HEK293T (cell line): ENCODE measurements at regions not wholly inside any gene's neighbourhood (a gene's known extent, or its start where the extent isn't known, plus 50 kb on each side); places are given as distances from the start of the nearest gene placed in this dataset.

Experiments used
- BHLHE40 ChIP-seq: fragments of 450-650 bp; IDR thresholded peaks from 2 replicates; pipeline ENCODE4 v1.6.1; 2016; ENCODE audit warnings: mild to moderate bottlenecking, moderate library complexity, borderline replicate concordance
- ELF4 ChIP-seq: fragments of 450-650 bp; IDR thresholded peaks from 2 replicates; pipeline ENCODE4 v1.6.1; 2017; ENCODE audit warnings: antibody characterized with exemption
- FOXK2 ChIP-seq: fragments of 450-650 bp; IDR thresholded peaks from 2 replicates; pipeline ENCODE4 v1.6.1; 2016; ENCODE audit warnings: mild to moderate bottlenecking
- FOXM1 ChIP-seq: fragments of 450-650 bp; IDR thresholded peaks from 2 replicates; pipeline ENCODE4 v1.6.1; 2017; ENCODE audit warnings: mild to moderate bottlenecking, borderline replicate concordance
- HDGF ChIP-seq: fragments of 450-650 bp; IDR thresholded peaks from 2 replicates; pipeline ENCODE4 v1.6.1; 2017; ENCODE audit warnings: antibody characterized with exemption, borderline replicate concordance
- NFRKB ChIP-seq: fragments of 450-650 bp; IDR thresholded peaks from 2 replicates; pipeline ENCODE4 v1.6.1; 2016; ENCODE audit warnings: mild to moderate bottlenecking, moderate library complexity

DNA sequence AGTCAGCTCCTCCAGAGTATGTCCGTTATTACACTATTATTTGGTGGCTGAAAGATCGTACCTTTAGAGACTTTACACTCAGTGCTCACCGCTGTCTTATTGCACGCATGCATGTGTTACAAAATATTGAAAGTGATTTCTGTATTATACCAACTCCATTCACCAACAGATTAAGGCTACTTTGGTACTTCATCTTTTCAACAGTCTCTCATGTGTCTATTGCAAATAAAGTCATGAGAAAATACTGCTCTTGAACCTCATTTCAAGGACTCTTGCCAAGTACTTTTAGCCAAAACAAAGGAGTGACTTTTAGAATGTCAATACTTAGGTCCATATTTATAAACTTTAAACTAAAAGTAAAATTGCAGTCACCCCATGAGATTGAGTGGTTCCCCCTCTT is 503.6 kb downstream of the TMEM121 start:
- TF ChIP-seq FOXK2 (no peak), FOXM1 (no peak), BHLHE40 (no peak), HDGF (no peak), NFRKB (no peak), ELF4 (no peak)
